ENCODE measurements at regions not wholly inside any gene's neighbourhood (a gene's known extent, or its start where the extent isn't known, plus 50 kb on each side); places are given as distances from the start of the nearest gene placed in this dataset.

- H3K4me1 ChIP-seq (ENCODE audit: insufficient read depth, insufficient read length), result no peaks in the 10 kb centered on the region
- no peak overlapping the region for H3K9ac ChIP-seq (ENCODE audit: insufficient read length, low read depth)
- no peaks in the 10 kb centered on the region for H3K27me3 ChIP-seq (ENCODE audit: insufficient read depth, insufficient read length)
- no peak overlapping the region for H3K4me3 ChIP-seq (ENCODE audit: insufficient read length, low read depth)
- H3K36me3 ChIP-seq (ENCODE audit: insufficient read depth, insufficient read length, low read length), result no peaks in the 10 kb centered on the region
- no peak for DNase-seq (ENCODE audit: low read depth, low spot score)
- TF ChIP-seq ZNF274 (IDR thresholded peaks at IDR 0.05; ENCODE audit: low read depth, low read length) (no peak), SUZ12 (IDR thresholded peaks at IDR 0.05; ENCODE audit: extremely low read depth, insufficient read depth, insufficient read length) (no peak), YY1 (IDR thresholded peaks at IDR 0.05; ENCODE audit: insufficient read depth, insufficient read length) (no peak)
- no peaks in the 10 kb centered on the region for H3K9me3 ChIP-seq (ENCODE audit: insufficient read depth, low read length)
These were observed 167.6 kb downstream of the ALDH1A2 start for GRCh38 chr15:57897870-57898269.

- Histone ChIP-seq H3K36me3 (ENCODE audit: insufficient read depth, insufficient read length, low read length) (no peaks in the 10 kb centered on the region), H3K4me1 (ENCODE audit: insufficient read depth, insufficient read length) (no peaks in the 10 kb centered on the region), H3K9me3 (ENCODE audit: insufficient read depth, low read length) (no peaks in the 10 kb centered on the region), H3K27me3 (ENCODE audit: insufficient read depth, insufficient read length) (no peaks in the 10 kb centered on the region), H3K9ac (ENCODE audit: insufficient read length, low read depth) (no peak overlapping the region), H3K4me3 (ENCODE audit: insufficient read length, low read depth) (no peak overlapping the region)
- no peak for DNase-seq (ENCODE audit: low read depth, low spot score)
- TF ChIP-seq YY1 (IDR thresholded peaks at IDR 0.05; ENCODE audit: insufficient read depth, insufficient read length), result no peak
- TF ChIP-seq ZNF274 (IDR thresholded peaks at IDR 0.05; ENCODE audit: low read depth, low read length), result no peak
- TF ChIP-seq SUZ12 (IDR thresholded peaks at IDR 0.05; ENCODE audit: extremely low read depth, insufficient read depth, insufficient read length), result no peak
These were observed 163.4 kb downstream of the ALDH1A2 start for GRCh38 chr15:57902155-57902554.

All from NT2/D1 (cell line).